Panc1 (cell line): ENCODE measurements at regions not wholly inside any gene's neighbourhood (a gene's known extent, or its start where the extent isn't known, plus 50 kb on each side); places are given as distances from the start of the nearest gene placed in this dataset.

Experiments
- ATAC-seq: fragments of 200-7000 bp; cut with Tn5 transposase; 2 replicates; pipeline ENCODE4 v1.9.1; 2020; ENCODE audit warnings: mild to moderate bottlenecking, moderate library complexity
- BruUV-seq: library from RNA; stranded (reverse); fragments of 400-500 nt; replicated peaks from 2 replicates; lab custom pipeline; 2021; lab: Mats Ljungman, UMichigan
- CTCF ChIA-PET: fragments of 300-600 bp; sonication (Branson Sonifier 250); formaldehyde crosslinking; loops from one replicate; lab custom pipeline; 2022; ENCODE audit warnings: antibody characterized with exemption; lab: Charles Lee
- POLR2A ChIA-PET: fragments of 300-600 bp; sonication (Branson Sonifier 250); formaldehyde crosslinking; loops from one replicate; lab custom pipeline; 2022; ENCODE audit warnings: antibody characterized with exemption; lab: Charles Lee
- DNase-seq: peaks from one replicate; pipeline ENCODE4 v3.0.0-alpha.2; 2010; ENCODE audit warnings: low read depth, low spot score
- H3K27ac ChIP-seq: 2 replicates; pipeline ENCODE4 v1.5.1; 2011; ENCODE audit warnings: mild to moderate bottlenecking, low read length, inconsistent platforms
- H3K27me3 ChIP-seq: fragments of 200-500 bp; sonication (Bioruptor generic); 2 replicates; pipeline ENCODE4 v1.6.0; 2014; ENCODE audit warnings: low read length, inconsistent platforms; ENCODE audit not compliant: control insufficient read depth, insufficient read depth
- H3K36me3 ChIP-seq: fragments of 200-500 bp; sonication (Bioruptor generic); 2 replicates; pipeline ENCODE4 v1.5.1; 2014; ENCODE audit warnings: inconsistent platforms, mild to moderate bottlenecking, low read length, moderate library complexity; ENCODE audit not compliant: control insufficient read depth, insufficient read depth
- H3K4me1 ChIP-seq: 2 replicates; pipeline ENCODE4 v1.5.1; 2011; ENCODE audit warnings: inconsistent platforms, mild to moderate bottlenecking, low read length, moderate library complexity; ENCODE audit not compliant: control insufficient read depth, insufficient read depth
- H3K4me3 ChIP-seq, 2 experiments: 2 replicates each; pipeline ENCODE4 v1.5.1; 2011 to 2012; ENCODE audit warnings: low read depth in 2 of 2, low read length in 2 of 2, mild to moderate bottlenecking in 2 of 2, inconsistent platforms in 1 of 2, moderate library complexity in 1 of 2
- H3K9me3 ChIP-seq: fragments of 200-500 bp; sonication (Bioruptor generic); 2 replicates; pipeline ENCODE4 v1.5.1; 2014; ENCODE audit warnings: low read depth, mild to moderate bottlenecking, inconsistent platforms, low read length, moderate library complexity; ENCODE audit not compliant: control insufficient read depth, insufficient read depth
- CTCF ChIP-seq: fragments of 450-650 bp; IDR thresholded peaks from 2 replicates; pipeline ENCODE4 v1.5.1; 2017; ENCODE audit warnings: mild to moderate bottlenecking
- POLR2AphosphoS5 ChIP-seq: IDR thresholded peaks from 2 replicates; pipeline ENCODE4 v1.6.1; 2012; ENCODE audit warnings: mild to moderate bottlenecking, low read depth, low read length, moderate library complexity
- SIN3A ChIP-seq: IDR thresholded peaks from 2 replicates; pipeline ENCODE4 v1.6.1; 2012; ENCODE audit warnings: low read depth, mild to moderate bottlenecking, low read length, moderate library complexity, borderline replicate concordance; ENCODE audit not compliant: insufficient read depth
- TCF7L2 ChIP-seq: IDR thresholded peaks from 2 replicates; pipeline ENCODE4 v1.6.1; 2011; ENCODE audit warnings: mild to moderate bottlenecking, low read depth, low read length, inconsistent platforms
- in situ Hi-C: cut with HindIII; loops from 2 replicates; pipeline ENCODE4 v1.10.0; 2016; ENCODE audit warnings: low sequenced_read_pairs, low pct_unique_long_range_greater_than_20kb
- intact Hi-C: fragments of 100-400 bp; cut with micrococcal nuclease; formaldehyde crosslinking; loops from one replicate; pipeline ENCODE4 v1.10.0; 2022; ENCODE audit not compliant: unreplicated experiment
- TF ChIP-seq, protein P1 (sequence below), 2 experiments: IDR thresholded peaks; 2 replicates each; pipeline ENCODE4 v1.6.1; 2011 to 2012; ENCODE audit warnings: low read depth in 2 of 2, control low read depth in 1 of 2, low read length in 1 of 2, mild to moderate bottlenecking in 1 of 2, moderate library complexity in 1 of 2; ENCODE audit not compliant: insufficient read depth in 1 of 2

DNA sequence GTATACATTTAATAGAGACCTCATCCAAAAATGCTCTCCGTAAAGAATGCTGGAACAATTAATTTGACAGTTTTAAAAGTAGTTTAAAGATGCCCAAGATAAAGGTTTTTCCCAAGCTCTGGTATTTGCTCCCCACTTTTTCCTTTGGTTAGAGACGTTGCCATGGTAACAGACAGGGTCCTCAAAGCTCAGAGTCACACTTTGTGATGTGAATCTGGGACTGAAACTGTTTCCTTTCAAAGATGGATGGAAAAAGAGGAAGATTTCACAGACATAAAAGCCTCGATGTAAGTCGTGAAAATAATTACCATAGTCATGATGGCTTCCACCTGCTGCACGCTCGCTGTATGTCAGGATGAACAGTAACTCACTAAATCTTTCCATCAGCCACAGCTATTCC lies 229.5 kb downstream of the MSX2 start:
- ChIA-PET CTCF (no interaction called here), POLR2A (no interaction called here)
- Histone ChIP-seq H3K4me3 (no peak overlapping the region), H3K27me3 (peaks cover 3% of the 10 kb centered on the region; the same call in 1 of the 2 replicates), H3K9me3 (no peaks in the 10 kb centered on the region), H3K27ac (no peak overlapping the region), H3K4me1 (no peaks in the 10 kb centered on the region), H3K36me3 (no peaks in the 10 kb centered on the region)
- TF ChIP-seq CTCF: no peak
- no peak for TF ChIP-seq SIN3A
- no peak for TF ChIP-seq POLR2AphosphoS5
- TF ChIP-seq TCF7L2: no peak
- TF ChIP-seq, protein P1, sequence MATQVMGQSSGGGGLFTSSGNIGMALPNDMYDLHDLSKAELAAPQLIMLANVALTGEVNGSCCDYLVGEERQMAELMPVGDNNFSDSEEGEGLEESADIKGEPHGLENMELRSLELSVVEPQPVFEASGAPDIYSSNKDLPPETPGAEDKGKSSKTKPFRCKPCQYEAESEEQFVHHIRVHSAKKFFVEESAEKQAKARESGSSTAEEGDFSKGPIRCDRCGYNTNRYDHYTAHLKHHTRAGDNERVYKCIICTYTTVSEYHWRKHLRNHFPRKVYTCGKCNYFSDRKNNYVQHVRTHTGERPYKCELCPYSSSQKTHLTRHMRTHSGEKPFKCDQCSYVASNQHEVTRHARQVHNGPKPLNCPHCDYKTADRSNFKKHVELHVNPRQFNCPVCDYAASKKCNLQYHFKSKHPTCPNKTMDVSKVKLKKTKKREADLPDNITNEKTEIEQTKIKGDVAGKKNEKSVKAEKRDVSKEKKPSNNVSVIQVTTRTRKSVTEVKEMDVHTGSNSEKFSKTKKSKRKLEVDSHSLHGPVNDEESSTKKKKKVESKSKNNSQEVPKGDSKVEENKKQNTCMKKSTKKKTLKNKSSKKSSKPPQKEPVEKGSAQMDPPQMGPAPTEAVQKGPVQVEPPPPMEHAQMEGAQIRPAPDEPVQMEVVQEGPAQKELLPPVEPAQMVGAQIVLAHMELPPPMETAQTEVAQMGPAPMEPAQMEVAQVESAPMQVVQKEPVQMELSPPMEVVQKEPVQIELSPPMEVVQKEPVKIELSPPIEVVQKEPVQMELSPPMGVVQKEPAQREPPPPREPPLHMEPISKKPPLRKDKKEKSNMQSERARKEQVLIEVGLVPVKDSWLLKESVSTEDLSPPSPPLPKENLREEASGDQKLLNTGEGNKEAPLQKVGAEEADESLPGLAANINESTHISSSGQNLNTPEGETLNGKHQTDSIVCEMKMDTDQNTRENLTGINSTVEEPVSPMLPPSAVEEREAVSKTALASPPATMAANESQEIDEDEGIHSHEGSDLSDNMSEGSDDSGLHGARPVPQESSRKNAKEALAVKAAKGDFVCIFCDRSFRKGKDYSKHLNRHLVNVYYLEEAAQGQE (IDR thresholded peaks at IDR 0.05; ENCODE audit: insufficient read depth in 1 of 2, low read depth in 2 of 2, low read length in 1 of 2): no peak
- ATAC-seq: no peak
- in situ Hi-C loops: no loop called here
- intact Hi-C loops: no loop called here
- no TSS peak for BruUV-seq
- no peak for DNase-seq

GRCh38 chr5:174951151-174951780 lies 226.9 kb downstream of the MSX2 start:
- DNase-seq (peak; percentile 72), ATAC-seq (peak; percentile 98)
- Histone ChIP-seq H3K4me1 (no peaks in the 10 kb centered on the region), H3K36me3 (no peaks in the 10 kb centered on the region), H3K9me3 (no peaks in the 10 kb centered on the region), H3K4me3 (no peak overlapping the region), H3K27me3 (peaks cover 3% of the 10 kb centered on the region; the same call in 1 of the 2 replicates), H3K27ac (no peak overlapping the region)
- TF ChIP-seq POLR2AphosphoS5 (no peak), SIN3A (no peak), CTCF (peak; percentile 86), TCF7L2 (peak; percentile 94)
- TF ChIP-seq, protein P1 (IDR thresholded peaks at IDR 0.05; ENCODE audit: insufficient read depth in 1 of 2, low read depth in 2 of 2, low read length in 1 of 2): no peak
- BruUV-seq: no TSS peak
- ChIA-PET POLR2A (no interaction called here), CTCF (interaction anchor here (0.8 to 1.6 kb wide), 2 partner anchors 493 to 514 kb away, joined by 3 to 5 read pairs; partner anchors contain the start of gene DRD1)
- in situ Hi-C loops (no loop called here), intact Hi-C loops (loop anchor here (1.0 kb wide), 2 partner anchors 494 to 509 kb away; no protein-coding TSS in a partner anchor)
